Right lobe of liver (tissue), 4 donors: ENCODE measurements at regions not wholly inside any gene's neighbourhood (a gene's known extent, or its start where the extent isn't known, plus 50 kb on each side); places are given as distances from the start of the nearest gene placed in this dataset.

Experiments
- POLR2A ChIP-seq: fragments of 450-650 bp; IDR thresholded peaks from one replicate; pipeline ENCODE4 v1.6.1; 2017; ENCODE audit warnings: antibody characterized with exemption, mild to moderate bottlenecking
- TF ChIP-seq, protein P1 (sequence below), 4 donors: fragments of 200-600 bp in 3 of 4; fragments of 450-650 bp in 1 of 4; IDR thresholded peaks; one replicate each; pipeline versions ENCODE4 v1.5.1 to v1.8.0; 2016 to 2022; ENCODE audit warnings: antibody characterized with exemption in 4 of 4, mild to moderate bottlenecking in 2 of 4
- donor health status: DM: no; HTN: no; CAD: no.
- donor health status: DM: no; HTN: no; CAD: no.
- donor health status: DM: no; HTN: yes; CAD: no.

DNA sequence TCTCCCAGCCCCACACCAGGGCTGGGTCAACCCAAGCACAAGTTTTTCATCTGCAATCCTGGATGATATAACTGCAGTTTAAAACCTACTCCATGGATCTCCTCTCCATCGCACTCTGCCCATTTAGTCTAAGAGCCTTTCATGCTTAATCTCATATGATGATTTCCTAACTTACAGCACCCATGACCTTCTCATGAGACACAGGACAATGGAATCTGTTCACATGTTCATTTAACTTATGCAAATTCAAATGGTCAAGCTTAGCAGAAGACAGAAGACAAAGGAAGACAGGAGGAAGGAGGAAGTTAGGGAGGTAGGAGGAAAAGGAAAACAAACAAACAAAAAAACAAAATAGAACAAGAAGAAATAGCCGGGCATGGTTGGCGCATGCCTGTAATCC lies 64.6 kb upstream of the PNMA1 start:
- TF ChIP-seq, protein P1, sequence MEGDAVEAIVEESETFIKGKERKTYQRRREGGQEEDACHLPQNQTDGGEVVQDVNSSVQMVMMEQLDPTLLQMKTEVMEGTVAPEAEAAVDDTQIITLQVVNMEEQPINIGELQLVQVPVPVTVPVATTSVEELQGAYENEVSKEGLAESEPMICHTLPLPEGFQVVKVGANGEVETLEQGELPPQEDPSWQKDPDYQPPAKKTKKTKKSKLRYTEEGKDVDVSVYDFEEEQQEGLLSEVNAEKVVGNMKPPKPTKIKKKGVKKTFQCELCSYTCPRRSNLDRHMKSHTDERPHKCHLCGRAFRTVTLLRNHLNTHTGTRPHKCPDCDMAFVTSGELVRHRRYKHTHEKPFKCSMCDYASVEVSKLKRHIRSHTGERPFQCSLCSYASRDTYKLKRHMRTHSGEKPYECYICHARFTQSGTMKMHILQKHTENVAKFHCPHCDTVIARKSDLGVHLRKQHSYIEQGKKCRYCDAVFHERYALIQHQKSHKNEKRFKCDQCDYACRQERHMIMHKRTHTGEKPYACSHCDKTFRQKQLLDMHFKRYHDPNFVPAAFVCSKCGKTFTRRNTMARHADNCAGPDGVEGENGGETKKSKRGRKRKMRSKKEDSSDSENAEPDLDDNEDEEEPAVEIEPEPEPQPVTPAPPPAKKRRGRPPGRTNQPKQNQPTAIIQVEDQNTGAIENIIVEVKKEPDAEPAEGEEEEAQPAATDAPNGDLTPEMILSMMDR (IDR thresholded peaks at IDR 0.05), result no peak
- no peak for TF ChIP-seq POLR2A
